ENCODE measurements at regions not wholly inside any gene's neighbourhood (a gene's known extent, or its start where the extent isn't known, plus 50 kb on each side); places are given as distances from the start of the nearest gene placed in this dataset.

DNA sequence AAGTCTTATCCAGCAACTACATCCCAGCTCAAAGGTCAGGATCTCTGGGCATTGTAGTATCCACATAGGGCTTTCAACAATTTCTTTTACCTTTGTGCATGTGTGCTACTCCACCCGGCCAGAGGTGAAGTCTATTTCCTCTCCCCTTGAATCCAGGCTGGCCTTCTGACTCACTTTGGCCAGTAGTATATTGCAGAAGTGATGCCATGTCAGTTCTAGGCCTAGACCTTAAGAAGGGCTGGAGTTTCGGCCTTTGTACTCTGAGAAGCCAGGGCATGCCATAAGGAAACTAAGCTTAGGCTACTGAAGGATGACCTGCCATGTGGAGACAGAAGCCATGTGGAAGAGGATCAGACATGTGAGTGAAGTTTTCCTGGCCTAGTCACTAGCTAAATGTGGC, 191.2 kb upstream of the ATP6AP2 start:
- H3K27ac ChIP-seq (ENCODE audit: insufficient read depth, low read depth, low read length): no peak overlapping the region
- H3K9me3 ChIP-seq (replicated peaks; ENCODE audit: control insufficient read depth, insufficient read depth, low read length): no peaks in the 10 kb centered on the region
- H3K79me2 ChIP-seq (ENCODE audit: control insufficient read depth, insufficient read depth, low read length): no peaks in the 10 kb centered on the region
- H3K36me3 ChIP-seq (ENCODE audit: control insufficient read depth in 2 of 2, extremely low read depth in 1 of 2, insufficient read depth in 2 of 2, low read length in 2 of 2): no peaks in the 10 kb centered on the region
- POLR2A ChIA-PET: no interaction called here
- no peak overlapping the region for H3K9ac ChIP-seq (replicated peaks; ENCODE audit: extremely low read depth, insufficient read depth, low read length)
- dilution Hi-C loops (cut with MboI; ENCODE audit: extremely low pct_ligation_motif_present, low sequenced_read_pairs) (no loop called here), intact Hi-C loops (cut with micrococcal nuclease) (no loop called here)
- H3K4me1 ChIP-seq (ENCODE audit: control insufficient read depth, extremely low read depth, insufficient read depth, low read length): peaks cover 2% of the 10 kb centered on the region
- H3K4me2 ChIP-seq (ENCODE audit: insufficient read depth, low read length): no peak overlapping the region
- TF ChIP-seq POLR2AphosphoS5 (IDR thresholded peaks at IDR 0.05; ENCODE audit: insufficient read depth, low read depth, low read length) (no peak), MYC (IDR thresholded peaks at IDR 0.05; ENCODE audit: low read depth, low read length) (no peak), GATA2 (IDR thresholded peaks at IDR 0.05; ENCODE audit: insufficient read depth, insufficient read length, low read depth, low read length) (no peak), FOS (IDR thresholded peaks at IDR 0.05; ENCODE audit: borderline replicate concordance, insufficient read depth, low read length) (no peak), JUN (IDR thresholded peaks at IDR 0.05; ENCODE audit: borderline replicate concordance, insufficient read depth, insufficient read length, low read depth) (no peak), POLR2A (IDR thresholded peaks at IDR 0.05; ENCODE audit: low read depth, low read length) (no peak), EZH2 (IDR thresholded peaks at IDR 0.05; ENCODE audit: borderline replicate concordance, low read depth, low read length, severe bottlenecking) (no peak)
- TF ChIP-seq, protein P1, sequence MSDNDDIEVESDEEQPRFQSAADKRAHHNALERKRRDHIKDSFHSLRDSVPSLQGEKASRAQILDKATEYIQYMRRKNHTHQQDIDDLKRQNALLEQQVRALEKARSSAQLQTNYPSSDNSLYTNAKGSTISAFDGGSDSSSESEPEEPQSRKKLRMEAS (IDR thresholded peaks at IDR 0.05; ENCODE audit: insufficient read depth, insufficient read length): no peak
- TF ChIP-seq, protein P2, sequence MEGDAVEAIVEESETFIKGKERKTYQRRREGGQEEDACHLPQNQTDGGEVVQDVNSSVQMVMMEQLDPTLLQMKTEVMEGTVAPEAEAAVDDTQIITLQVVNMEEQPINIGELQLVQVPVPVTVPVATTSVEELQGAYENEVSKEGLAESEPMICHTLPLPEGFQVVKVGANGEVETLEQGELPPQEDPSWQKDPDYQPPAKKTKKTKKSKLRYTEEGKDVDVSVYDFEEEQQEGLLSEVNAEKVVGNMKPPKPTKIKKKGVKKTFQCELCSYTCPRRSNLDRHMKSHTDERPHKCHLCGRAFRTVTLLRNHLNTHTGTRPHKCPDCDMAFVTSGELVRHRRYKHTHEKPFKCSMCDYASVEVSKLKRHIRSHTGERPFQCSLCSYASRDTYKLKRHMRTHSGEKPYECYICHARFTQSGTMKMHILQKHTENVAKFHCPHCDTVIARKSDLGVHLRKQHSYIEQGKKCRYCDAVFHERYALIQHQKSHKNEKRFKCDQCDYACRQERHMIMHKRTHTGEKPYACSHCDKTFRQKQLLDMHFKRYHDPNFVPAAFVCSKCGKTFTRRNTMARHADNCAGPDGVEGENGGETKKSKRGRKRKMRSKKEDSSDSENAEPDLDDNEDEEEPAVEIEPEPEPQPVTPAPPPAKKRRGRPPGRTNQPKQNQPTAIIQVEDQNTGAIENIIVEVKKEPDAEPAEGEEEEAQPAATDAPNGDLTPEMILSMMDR (IDR thresholded peaks at IDR 0.05; ENCODE audit: extremely low read depth in 1 of 2, insufficient read depth in 1 of 2, low read depth in 1 of 2, low read length in 2 of 2): no peak
- H2AFZ ChIP-seq (ENCODE audit: low read depth, low read length): no peak overlapping the region
- CTCF ChIA-PET: no interaction called here
- FAIRE-seq (no peak), DNase-seq (ENCODE audit: low read depth, low spot score) (no peak)
- H3K27me3 ChIP-seq (ENCODE audit: control insufficient read depth in 2 of 2, insufficient read depth in 2 of 2, low read length in 2 of 2): no peaks in the 10 kb centered on the region
- BruUV-seq (replicated peaks): no TSS peak
- no peaks in the 10 kb centered on the region for H3K9me1 ChIP-seq (replicated peaks; ENCODE audit: control insufficient read depth, extremely low read depth, insufficient read depth, low read length)
- no peak overlapping the region for H3K4me3 ChIP-seq (replicated peaks in 1 of 3; ENCODE audit: insufficient read depth in 1 of 3, low read depth in 1 of 3, low read length in 3 of 3)
- no peaks in the 10 kb centered on the region for H4K20me1 ChIP-seq (replicated peaks; ENCODE audit: control insufficient read depth, extremely low read depth, insufficient read depth, low read length)

Measured in endothelial cell of umbilical vein (primary cell).